GM23338 (cell line): ENCODE measurements at regions not wholly inside any gene's neighbourhood (a gene's known extent, or its start where the extent isn't known, plus 50 kb on each side); places are given as distances from the start of the nearest gene placed in this dataset.

Source experiments
- ATAC-seq: fragments of 200-7000 bp; cut with Tn5 transposase; 3 replicates; pipeline ENCODE4 v1.9.1; 2020
- DNase-seq: peaks from one replicate; pipeline ENCODE4 v3.0.0-alpha.2; 2015; ENCODE audit warnings: low spot score
- H2AFZ ChIP-seq: fragments of 200-600 bp; sonication (generic); 2 replicates; pipeline ENCODE4 v1.8.0; 2016; ENCODE audit warnings: antibody characterized with exemption, mild to moderate bottlenecking, moderate library complexity
- H3F3A ChIP-seq: fragments of 200-600 bp; sonication (generic); replicated peaks from 2 replicates; pipeline ENCODE4 v1.8.0; 2017; ENCODE audit warnings: antibody characterized with exemption, mixed run types, low read depth
- H3K27ac ChIP-seq: fragments of 200-600 bp; sonication (generic); 2 replicates; pipeline ENCODE4 v1.6.1; 2016; ENCODE audit warnings: low read depth
- H3K27me3 ChIP-seq: fragments of 200-600 bp; sonication (generic); 2 replicates; pipeline ENCODE4 v1.8.0; 2016; ENCODE audit warnings: mild to moderate bottlenecking, mixed run types, moderate library complexity; ENCODE audit not compliant: insufficient read depth
- H3K36me3 ChIP-seq: fragments of 200-600 bp; sonication (generic); 2 replicates; pipeline ENCODE4 v1.8.0; 2016; ENCODE audit warnings: mild to moderate bottlenecking; ENCODE audit not compliant: insufficient read depth
- H3K4me1 ChIP-seq: fragments of 200-600 bp; sonication (generic); 2 replicates; pipeline ENCODE4 v1.8.0; 2016; ENCODE audit warnings: mild to moderate bottlenecking, moderate library complexity; ENCODE audit not compliant: insufficient read depth
- H3K4me2 ChIP-seq: fragments of 200-600 bp; sonication (generic); 2 replicates; pipeline ENCODE4 v1.7.1; 2017; ENCODE audit warnings: mixed run types
- H3K4me3 ChIP-seq: fragments of 200-600 bp; sonication (generic); 2 replicates; pipeline ENCODE4 v1.6.1; 2016; ENCODE audit warnings: mixed run types
- H3K79me2 ChIP-seq: fragments of 200-600 bp; sonication (generic); replicated peaks from 2 replicates; pipeline ENCODE4 v1.8.0; 2017; ENCODE audit warnings: mild to moderate bottlenecking; ENCODE audit not compliant: insufficient read depth
- H3K9me2 ChIP-seq: fragments of 200-600 bp; sonication (generic); 2 replicates; pipeline ENCODE4 v1.8.0; 2017; ENCODE audit not compliant: insufficient read depth
- H4K20me1 ChIP-seq: fragments of 200-600 bp; sonication (generic); replicated peaks from 2 replicates; pipeline ENCODE4 v1.8.0; 2017; ENCODE audit warnings: mild to moderate bottlenecking; ENCODE audit not compliant: insufficient read depth
- H3K27ac Mint-ChIP-seq: 2 replicates; pipeline ENCODE4 v1.8.0; 2020; ENCODE audit warnings: inconsistent platforms, mild to moderate bottlenecking, moderate library complexity, mixed read lengths
- H3K27me3 Mint-ChIP-seq: 3 replicates; pipeline ENCODE4 v1.8.0; 2022; ENCODE audit warnings: low read depth, mild to moderate bottlenecking, moderate library complexity, mixed read lengths, inconsistent platforms; ENCODE audit not compliant: insufficient read depth, poor library complexity
- H3K36me3 Mint-ChIP-seq: 3 replicates; pipeline ENCODE4 v1.8.0; 2021; ENCODE audit warnings: low read depth, mild to moderate bottlenecking, inconsistent platforms, moderate library complexity, mixed read lengths
- H3K4me1 Mint-ChIP-seq: 3 replicates; pipeline ENCODE4 v1.8.0; 2020; ENCODE audit warnings: mild to moderate bottlenecking, inconsistent platforms, mixed read lengths
- H3K4me3 Mint-ChIP-seq: 3 replicates; pipeline ENCODE4 v1.8.0; 2021; ENCODE audit warnings: moderate library complexity, mild to moderate bottlenecking, inconsistent platforms, mixed read lengths
- H3K9me3 Mint-ChIP-seq: 3 replicates; pipeline ENCODE4 v1.8.0; 2020; ENCODE audit warnings: moderate library complexity, mild to moderate bottlenecking, inconsistent platforms, mixed read lengths
- ETS1 ChIP-seq: IDR thresholded peaks from 2 replicates; pipeline ENCODE4 v1.6.1; 2016; ENCODE audit warnings: antibody characterized with exemption
- JUNB ChIP-seq: IDR thresholded peaks from one replicate; pipeline ENCODE4 v1.6.1; 2016; ENCODE audit warnings: antibody characterized with exemption; ENCODE audit not compliant: unreplicated experiment
- NANOG ChIP-seq: IDR thresholded peaks from 2 replicates; pipeline ENCODE4 v1.6.1; 2016; ENCODE audit warnings: antibody characterized with exemption, borderline replicate concordance
- POLR2AphosphoS5 ChIP-seq: IDR thresholded peaks from 2 replicates; pipeline ENCODE4 v1.6.1; 2016; ENCODE audit warnings: antibody characterized with exemption, low read depth
- REST ChIP-seq: IDR thresholded peaks from one replicate; pipeline ENCODE4 v1.6.1; 2018; ENCODE audit warnings: antibody characterized with exemption; ENCODE audit not compliant: unreplicated experiment
- STAT1 ChIP-seq: IDR thresholded peaks from one replicate; pipeline ENCODE4 v1.6.1; 2016; ENCODE audit warnings: antibody characterized with exemption; ENCODE audit not compliant: unreplicated experiment
- ZNF114 ChIP-seq: fragments of 250-450 bp; sonication (Bioruptor Pico); IDR thresholded peaks from 2 replicates; pipeline ENCODE4 v1.5.0; 2020; ENCODE audit warnings: mild to moderate bottlenecking, moderate library complexity
- ZNF331 ChIP-seq: fragments of 250-450 bp; sonication (Bioruptor Pico); IDR thresholded peaks from 2 replicates; pipeline ENCODE4 v1.5.0; 2020; ENCODE audit warnings: low read depth, mild to moderate bottlenecking, moderate library complexity
- ZNF462 ChIP-seq: fragments of 250-450 bp; sonication (Bioruptor Pico); IDR thresholded peaks from 2 replicates; pipeline ENCODE4 v1.5.0; 2020; ENCODE audit warnings: mild to moderate bottlenecking, moderate library complexity

- TF ChIP-seq STAT1 (no peak), JUNB (no peak)
Measured at GRCh38 chr7:10237306-10237705, 736.4 kb upstream of the PHF14 start (continued).

DNA sequence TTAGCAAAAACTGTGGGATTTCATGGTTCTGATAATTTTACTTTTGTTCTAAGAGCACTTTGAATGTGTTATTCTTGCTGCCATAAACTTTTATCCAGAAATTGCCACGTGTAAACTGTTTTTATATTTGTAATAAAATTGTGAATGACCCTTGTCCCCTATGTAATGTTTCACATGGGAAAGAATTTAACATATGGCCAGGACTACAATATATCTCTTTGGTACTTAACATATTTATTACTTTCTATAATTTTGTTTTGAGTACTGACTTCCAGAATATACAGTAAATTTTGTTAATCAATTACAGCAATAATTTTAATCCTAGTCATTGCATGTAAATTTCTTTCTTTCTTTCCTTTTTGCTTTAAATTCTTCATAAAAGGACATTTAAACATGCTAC is 735.0 kb upstream of the PHF14 start:
- Mint-ChIP-seq H3K27me3 (peaks cover 2% of the 10 kb centered on the region), H3K9me3 (no peaks in the 10 kb centered on the region), H3K36me3 (no peaks in the 10 kb centered on the region), H3K4me1 (peaks cover 8% of the 10 kb centered on the region; the same call in 2 of the 3 replicates), H3K27ac (no peak overlapping the region), H3K4me3 (no peak overlapping the region)
- H3K27ac ChIP-seq: no peak overlapping the region
- no peak for TF ChIP-seq ZNF331 (CRISPR knock-in tag)
- TF ChIP-seq NANOG: no peak
- no peak for TF ChIP-seq JUNB
- H3K4me1 ChIP-seq: peaks cover 7% of the 10 kb centered on the region; the same call in 1 of the 2 replicates
- H3K9me2 ChIP-seq: no peaks in the 10 kb centered on the region
- ATAC-seq: no peak
- H3K4me2 ChIP-seq: no peak overlapping the region
- no peak overlapping the region for H2AFZ ChIP-seq
- no peaks in the 10 kb centered on the region for H3K79me2 ChIP-seq
- no peak overlapping the region for H3K4me3 ChIP-seq
- DNase-seq: no peak
- H4K20me1 ChIP-seq: no peaks in the 10 kb centered on the region
- no peaks in the 10 kb centered on the region for H3F3A ChIP-seq
- no peaks in the 10 kb centered on the region for H3K36me3 ChIP-seq
- H3K27me3 ChIP-seq: no peaks in the 10 kb centered on the region

GRCh38 chr7:10239695-10240345 is 733.9 kb upstream of the PHF14 start:
- no peak overlapping the region for H3K4me2 ChIP-seq
- peaks cover 2% of the 10 kb centered on the region for H3K27me3 Mint-ChIP-seq
- no peaks in the 10 kb centered on the region for H3K9me2 ChIP-seq
- no peaks in the 10 kb centered on the region for H3F3A ChIP-seq
- H3K27me3 ChIP-seq: no peaks in the 10 kb centered on the region
- H3K27ac ChIP-seq: no peak overlapping the region
- no peaks in the 10 kb centered on the region for H3K79me2 ChIP-seq
- H3K4me3 Mint-ChIP-seq: no peak overlapping the region
- DNase-seq (no peak), ATAC-seq (no peak)
- no peak overlapping the region for H3K4me3 ChIP-seq
- H3K4me1 Mint-ChIP-seq: peaks cover 8% of the 10 kb centered on the region; the same call in 2 of the 3 replicates
- no peaks in the 10 kb centered on the region for H3K36me3 Mint-ChIP-seq
- no peaks in the 10 kb centered on the region for H3K9me3 Mint-ChIP-seq
- peak overlapping the region; percentile 56; the same call in 1 of the 2 replicates for H3K27ac Mint-ChIP-seq
- no peaks in the 10 kb centered on the region for H3K36me3 ChIP-seq
- peaks cover 7% of the 10 kb centered on the region; the same call in 1 of the 2 replicates for H3K4me1 ChIP-seq
- no peaks in the 10 kb centered on the region for H4K20me1 ChIP-seq
- 0 out of 2 replicates have a peak overlapping the region, but pooled peaks have one; percentile 19 for H2AFZ ChIP-seq
- TF ChIP-seq STAT1 (no peak), ZNF114 (no peak), POLR2AphosphoS5 (no peak), ZNF462 (no peak), JUNB (no peak), ETS1 (no peak), REST (no peak)
